ENCODE measurements at regions not wholly inside any gene's neighbourhood (a gene's known extent, or its start where the extent isn't known, plus 50 kb on each side); places are given as distances from the start of the nearest gene placed in this dataset.
"Not testable (repeated sequence)": the region's sequence is repeated elsewhere in the genome, so short reads cannot be mapped to it uniquely, and the experiment has no call there.

DNA sequence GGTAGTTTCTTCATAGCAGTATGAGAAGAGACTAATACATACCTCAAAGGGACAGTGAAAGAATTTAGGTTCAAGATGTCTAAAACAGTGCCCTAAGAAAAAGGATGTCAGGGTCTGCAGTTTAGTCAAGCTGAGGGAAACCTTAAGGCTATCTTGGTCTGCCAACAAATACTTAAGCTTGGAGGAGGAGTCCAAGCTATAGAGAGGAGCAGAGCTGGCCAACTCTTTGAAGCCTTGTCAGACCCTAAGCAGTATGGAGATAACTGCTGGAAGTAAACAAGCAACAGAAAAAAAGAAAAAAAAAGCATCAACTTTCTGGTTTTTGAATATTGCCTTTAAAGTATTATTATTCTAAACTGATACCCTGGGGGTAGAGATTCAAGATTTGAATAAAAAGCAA lies 1518.1 kb downstream of the GRIK2 start:
- TF ChIP-seq PRMT5 (CRISPR knock-in tag; IDR thresholded peaks at IDR 0.05), result no peak
- BruUV-seq (replicated peaks), result no TSS peak
- Histone ChIP-seq H3K4me1 (replicated peaks in 1 of 2; ENCODE audit: control insufficient read depth in 2 of 2, insufficient read depth in 2 of 2, low read length in 2 of 2) (no peaks in the 10 kb centered on the region), H3K79me2 (ENCODE audit: control insufficient read depth, insufficient read depth, low read length) (no peaks in the 10 kb centered on the region), H3K9me1 (ENCODE audit: control insufficient read depth, insufficient read depth, low read length) (no peaks in the 10 kb centered on the region), H3K27me3 (ENCODE audit: control insufficient read depth in 2 of 2, insufficient read depth in 2 of 2, low read length in 2 of 2) (no peaks in the 10 kb centered on the region), H3K4me2 (ENCODE audit: insufficient read depth, low read length) (no peak overlapping the region), H3K36me3 (ENCODE audit: control insufficient read depth, insufficient read depth, low read length) (no peaks in the 10 kb centered on the region), H3K27ac (ENCODE audit: extremely low read depth, low read depth, low read length) (no peak overlapping the region), H2AFZ (ENCODE audit: low read depth, low read length) (no peak overlapping the region), H3K9me3 (replicated peaks; ENCODE audit: control insufficient read depth, insufficient read depth, low read depth, low read length) (no peaks in the 10 kb centered on the region), H4K20me1 (replicated peaks; ENCODE audit: control insufficient read depth, insufficient read depth, low read length) (no peaks in the 10 kb centered on the region), H3K9ac (ENCODE audit: insufficient read depth in 1 of 2, low read depth in 2 of 2, low read length in 2 of 2) (no peak overlapping the region), H3K4me3 (no peak overlapping the region)
- FAIRE-seq, result no peak
- ATAC-seq, result no peak
- POLR2A ChIA-PET, result no interaction called here
- no peak for DNase-seq (ENCODE audit: extremely low read depth in 1 of 4, low spot score in 3 of 4)
- intact Hi-C loops (cut with micrococcal nuclease), result no loop called here
- in situ Hi-C loops (cut with MboI), result no loop called here
- CTCF ChIA-PET (ENCODE audit: low intra/inter-chr PET ratio), result no interaction called here

DNA sequence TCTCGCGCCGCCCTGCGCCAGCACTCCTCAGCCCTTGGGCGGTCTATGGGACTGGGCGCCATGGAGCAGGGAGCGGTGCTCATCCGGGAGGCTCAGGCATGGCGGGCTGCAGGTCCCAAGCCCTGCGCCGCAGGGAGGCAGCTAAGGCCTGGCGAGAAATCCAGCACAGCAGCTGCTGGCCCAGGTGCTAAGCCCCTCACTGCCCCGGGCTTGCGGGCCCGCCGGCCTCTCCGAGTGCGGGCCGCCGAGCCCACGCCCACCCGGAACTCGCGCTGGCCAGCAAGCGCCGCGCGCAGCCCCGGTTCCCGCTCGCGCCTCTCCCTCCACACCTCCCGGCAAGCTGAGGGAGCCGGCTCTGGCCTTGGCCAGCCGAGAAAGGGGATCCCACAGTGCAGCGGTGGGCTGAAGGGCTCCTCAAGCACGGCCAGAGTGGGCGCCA lies 1517.2 kb downstream of the GRIK2 start:
- in situ Hi-C loops (cut with MboI); H3K79me2 ChIP-seq (ENCODE audit: control insufficient read depth, insufficient read depth, low read length); H3K9ac ChIP-seq (ENCODE audit: insufficient read depth in 1 of 2, low read depth in 2 of 2, low read length in 2 of 2); H3K4me2 ChIP-seq (ENCODE audit: insufficient read depth, low read length); POLR2A ChIA-PET; ATAC-seq; H3K27ac ChIP-seq (ENCODE audit: extremely low read depth, low read depth, low read length); CTCF ChIA-PET (ENCODE audit: low intra/inter-chr PET ratio); BruUV-seq (replicated peaks); H3K4me1 ChIP-seq (replicated peaks in 1 of 2; ENCODE audit: control insufficient read depth in 2 of 2, insufficient read depth in 2 of 2, low read length in 2 of 2); H3K9me1 ChIP-seq (ENCODE audit: control insufficient read depth, insufficient read depth, low read length); FAIRE-seq; H2AFZ ChIP-seq (ENCODE audit: low read depth, low read length); H3K36me3 ChIP-seq (ENCODE audit: control insufficient read depth, insufficient read depth, low read length); H3K9me3 ChIP-seq (replicated peaks; ENCODE audit: control insufficient read depth, insufficient read depth, low read depth, low read length); H3K4me3 ChIP-seq; H3K27me3 ChIP-seq (ENCODE audit: control insufficient read depth in 2 of 2, insufficient read depth in 2 of 2, low read length in 2 of 2); DNase-seq (ENCODE audit: extremely low read depth in 1 of 4, low spot score in 3 of 4); intact Hi-C loops (cut with micrococcal nuclease); H4K20me1 ChIP-seq (replicated peaks; ENCODE audit: control insufficient read depth, insufficient read depth, low read length): not testable (repeated sequence)
- 3% methylated on average over 16 of the region's 38 CpGs for WGBS (ENCODE audit: insufficient coverage, low coverage, missing lambda C conversion rate)
